Activated CD8-positive, alpha-beta memory T cell treated with anti-CD3 and anti-CD28 coated beads, Interleukin-2, amount 50 U/mL, for 48 hours (primary cell): ENCODE measurements at regions not wholly inside any gene's neighbourhood (a gene's known extent, or its start where the extent isn't known, plus 50 kb on each side); places are given as distances from the start of the nearest gene placed in this dataset.
"Not testable (repeated sequence)": the region's sequence is repeated elsewhere in the genome, so short reads cannot be mapped to it uniquely, and the experiment has no call there.

Source experiments
- DNase-seq: peaks from one replicate; pipeline ENCODE4 v3.0.0-alpha.2; 2020

- no peak for DNase-seq
Measured at GRCh38 chr2:16746833-16747232, 81.2 kb upstream of the CYRIA start.

- no peak for DNase-seq
Measured at GRCh38 chr2:16746329-16746728, 80.7 kb upstream of the CYRIA start.

- DNase-seq = no peak
Measured at GRCh38 chr2:16745466-16745865, 79.8 kb upstream of the CYRIA start.

GRCh38 chr2:16744521-16744920 is 78.9 kb upstream of the CYRIA start:
- DNase-seq = no peak

- no peak for DNase-seq
Measured at GRCh38 chr2:16742026-16742425, 76.4 kb upstream of the CYRIA start.

- DNase-seq = no peak
Measured at GRCh38 chr2:16741498-16741897, 75.9 kb upstream of the CYRIA start.

- DNase-seq = no peak
Measured at GRCh38 chr2:16739778-16740581, 74.3 kb upstream of the CYRIA start.

GRCh38 chr2:16738361-16739225 is 73.0 kb upstream of the CYRIA start:
- DNase-seq = no peak

GRCh38 chr2:16737812-16738211 is 72.2 kb upstream of the CYRIA start:
- DNase-seq = no peak

- DNase-seq = no peak
Measured at GRCh38 chr2:16736633-16737032, 71.0 kb upstream of the CYRIA start.

GRCh38 chr2:16729335-16729734 is 63.7 kb upstream of the CYRIA start:
- no peak for DNase-seq

- no peak for DNase-seq
Measured at GRCh38 chr2:16728351-16729136, 62.9 kb upstream of the CYRIA start.

- not testable (repeated sequence) for DNase-seq
Measured at GRCh38 chr2:16727849-16728248, 62.2 kb upstream of the CYRIA start.

- DNase-seq = no peak
Measured at GRCh38 chr2:16727256-16727655, 61.6 kb upstream of the CYRIA start.

GRCh38 chr2:16726577-16726976 is 60.9 kb upstream of the CYRIA start:
- no peak for DNase-seq

- DNase-seq = no peak
Measured at GRCh38 chr2:16726147-16726546, 60.5 kb upstream of the CYRIA start.

- no peak for DNase-seq
Measured at GRCh38 chr2:16725549-16725948, 59.9 kb upstream of the CYRIA start.

- no peak for DNase-seq
Measured at GRCh38 chr2:16722677-16723076, 57.0 kb upstream of the CYRIA start.

GRCh38 chr2:16722126-16722525 is 56.5 kb upstream of the CYRIA start:
- no peak for DNase-seq

- DNase-seq = not testable (repeated sequence)
Measured at GRCh38 chr2:16721529-16721928, 55.9 kb upstream of the CYRIA start.

GRCh38 chr2:16720737-16721136 is 55.1 kb upstream of the CYRIA start:
- not testable (repeated sequence) for DNase-seq

GRCh38 chr2:16719485-16719808 is 53.8 kb upstream of the CYRIA start:
- DNase-seq = no peak
